LNCAP (cell line): ENCODE measurements at regions not wholly inside any gene's neighbourhood (a gene's known extent, or its start where the extent isn't known, plus 50 kb on each side); places are given as distances from the start of the nearest gene placed in this dataset.

Experiments
- TF ChIP-seq, protein P1 (sequence below): fragments of 450-650 bp; IDR thresholded peaks from 2 replicates; pipeline ENCODE4 v1.5.1; 2017; ENCODE audit warnings: mild to moderate bottlenecking

DNA sequence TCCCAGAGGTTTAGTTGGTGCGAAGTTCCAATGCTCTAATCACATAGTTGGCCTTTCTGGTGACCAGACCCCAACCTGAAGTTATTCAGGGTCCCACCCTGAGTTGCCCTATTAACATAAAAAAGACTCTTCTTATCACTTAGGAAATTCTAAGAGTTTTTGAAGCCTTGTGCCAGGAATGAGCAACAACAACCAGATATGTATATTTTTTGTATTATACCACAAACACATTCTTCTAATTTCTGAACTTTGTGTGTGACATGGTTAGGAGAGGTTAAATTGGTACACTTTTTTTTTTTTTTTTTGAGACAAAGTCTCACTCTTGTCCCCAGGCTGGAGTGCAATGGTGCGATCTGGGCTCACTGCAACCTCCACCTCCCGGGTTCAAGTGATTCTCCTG lies 320.4 kb upstream of the PDE3A start:
- TF ChIP-seq, protein P1, sequence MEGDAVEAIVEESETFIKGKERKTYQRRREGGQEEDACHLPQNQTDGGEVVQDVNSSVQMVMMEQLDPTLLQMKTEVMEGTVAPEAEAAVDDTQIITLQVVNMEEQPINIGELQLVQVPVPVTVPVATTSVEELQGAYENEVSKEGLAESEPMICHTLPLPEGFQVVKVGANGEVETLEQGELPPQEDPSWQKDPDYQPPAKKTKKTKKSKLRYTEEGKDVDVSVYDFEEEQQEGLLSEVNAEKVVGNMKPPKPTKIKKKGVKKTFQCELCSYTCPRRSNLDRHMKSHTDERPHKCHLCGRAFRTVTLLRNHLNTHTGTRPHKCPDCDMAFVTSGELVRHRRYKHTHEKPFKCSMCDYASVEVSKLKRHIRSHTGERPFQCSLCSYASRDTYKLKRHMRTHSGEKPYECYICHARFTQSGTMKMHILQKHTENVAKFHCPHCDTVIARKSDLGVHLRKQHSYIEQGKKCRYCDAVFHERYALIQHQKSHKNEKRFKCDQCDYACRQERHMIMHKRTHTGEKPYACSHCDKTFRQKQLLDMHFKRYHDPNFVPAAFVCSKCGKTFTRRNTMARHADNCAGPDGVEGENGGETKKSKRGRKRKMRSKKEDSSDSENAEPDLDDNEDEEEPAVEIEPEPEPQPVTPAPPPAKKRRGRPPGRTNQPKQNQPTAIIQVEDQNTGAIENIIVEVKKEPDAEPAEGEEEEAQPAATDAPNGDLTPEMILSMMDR = no peak

DNA sequence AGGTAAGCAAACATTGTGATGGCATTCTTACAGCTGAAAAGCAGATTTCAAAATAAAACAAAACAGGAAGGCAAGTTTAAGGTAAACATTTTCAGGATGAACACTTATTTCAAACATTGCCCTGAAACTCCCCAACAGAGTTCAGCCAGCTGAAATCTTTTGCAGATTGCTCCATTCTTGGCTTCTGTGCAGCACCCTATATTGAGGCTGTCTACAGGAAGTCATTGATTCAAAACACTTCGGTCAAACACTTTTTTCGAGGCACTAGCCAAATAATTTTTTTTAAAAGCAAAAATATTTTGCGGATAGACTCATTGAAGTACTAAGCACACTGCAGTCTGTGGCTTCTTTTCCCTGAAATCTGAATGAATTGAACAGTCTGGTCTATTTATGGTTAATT lies 318.1 kb upstream of the PDE3A start:
- TF ChIP-seq, protein P1 = no peak

DNA sequence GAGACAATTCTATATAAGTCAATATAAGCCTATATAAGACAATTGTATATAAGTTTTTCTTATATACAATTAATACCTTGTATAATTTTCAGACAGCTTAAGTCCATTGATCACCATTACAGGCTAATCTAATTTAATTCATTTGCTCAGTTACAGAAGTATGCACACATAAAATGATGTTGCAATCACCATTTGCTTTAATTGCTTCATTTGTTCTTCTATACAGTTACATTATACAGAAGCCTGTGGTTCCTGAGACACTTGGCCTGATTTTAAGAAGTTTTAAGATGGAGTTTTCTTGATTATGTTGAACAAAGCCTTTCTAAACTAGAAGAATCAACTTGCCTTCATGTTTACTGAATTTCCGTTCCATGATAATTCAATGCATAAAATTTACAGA lies 314.6 kb upstream of the PDE3A start:
- TF ChIP-seq, protein P1 = no peak

DNA sequence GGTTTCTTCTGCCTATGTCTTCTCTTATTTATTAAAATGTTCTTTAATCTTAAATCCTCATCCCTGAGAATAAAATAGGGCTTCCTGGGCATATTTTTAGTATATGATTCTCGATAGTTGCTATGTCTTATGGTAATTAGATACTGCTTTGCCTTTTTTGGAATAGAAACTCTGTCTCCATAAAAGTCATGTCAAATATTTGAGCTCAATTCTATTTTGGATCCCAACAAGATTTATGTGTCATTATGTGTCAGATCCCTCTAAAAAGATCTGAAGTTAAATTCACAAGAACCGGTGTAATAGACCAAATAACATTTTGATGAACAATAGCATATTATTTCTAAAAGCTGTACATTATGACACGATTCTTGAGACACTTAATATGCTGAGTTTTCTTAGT lies 312.5 kb upstream of the PDE3A start:
- TF ChIP-seq, protein P1 = no peak

DNA sequence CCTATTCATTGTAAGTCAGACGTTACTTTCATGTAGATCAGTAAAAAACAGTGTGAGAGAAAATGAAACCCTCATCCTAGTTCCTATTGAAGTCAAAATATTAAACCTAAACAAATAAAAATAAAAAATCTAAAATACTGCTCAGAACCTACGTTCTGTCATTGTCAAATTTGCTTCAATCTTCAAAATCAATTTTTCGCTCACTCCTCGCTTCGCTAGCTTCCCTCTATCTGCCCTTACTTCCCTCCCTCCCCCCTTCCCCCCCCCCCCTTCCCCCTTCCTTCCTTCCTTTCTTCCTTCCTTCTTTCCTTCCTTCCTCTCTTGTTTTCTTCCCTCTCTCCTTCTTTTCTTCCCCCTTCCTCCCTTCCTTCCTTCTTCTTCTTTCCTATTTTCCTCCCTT lies 310.9 kb upstream of the PDE3A start:
- TF ChIP-seq, protein P1 = no peak

DNA sequence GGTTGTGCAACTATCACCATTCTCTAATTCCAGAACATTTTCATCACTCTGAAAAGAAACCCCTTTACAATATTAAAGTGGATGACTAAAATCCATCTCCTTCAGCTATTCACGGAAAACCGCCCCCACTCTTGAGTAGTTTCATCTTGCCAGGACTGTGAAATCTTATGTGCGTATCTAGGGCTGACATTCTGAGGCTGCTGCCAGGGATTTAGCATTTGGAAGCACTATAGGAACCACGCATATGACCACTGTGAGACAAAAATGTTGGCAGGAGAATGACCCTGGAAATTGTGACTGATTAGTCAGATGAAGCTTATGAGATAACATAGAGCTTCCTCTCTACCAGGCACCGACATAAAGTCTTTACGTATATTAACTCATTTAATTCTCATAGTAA lies 305.2 kb upstream of the PDE3A start:
- TF ChIP-seq, protein P1 = no peak

DNA sequence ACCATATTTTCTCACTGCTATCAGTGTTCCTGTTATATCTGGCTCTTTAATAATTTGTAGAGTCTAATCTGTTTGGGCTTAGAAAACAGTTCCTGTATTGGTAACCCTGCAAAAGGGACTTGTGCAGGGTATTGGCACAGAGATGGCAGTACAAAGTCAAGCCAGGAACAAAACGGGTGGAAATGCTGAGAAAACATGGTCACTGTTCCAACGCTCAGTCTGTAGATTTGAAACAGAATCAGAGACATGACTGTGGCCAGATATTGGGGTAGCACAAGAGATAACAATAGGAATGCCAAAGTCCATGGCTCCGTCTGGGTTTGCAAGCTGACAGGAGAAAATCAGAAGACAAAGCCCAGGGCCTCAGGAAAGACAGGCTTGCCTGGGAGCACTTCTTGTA lies 290.7 kb upstream of the PDE3A start:
- TF ChIP-seq, protein P1 = no peak

DNA sequence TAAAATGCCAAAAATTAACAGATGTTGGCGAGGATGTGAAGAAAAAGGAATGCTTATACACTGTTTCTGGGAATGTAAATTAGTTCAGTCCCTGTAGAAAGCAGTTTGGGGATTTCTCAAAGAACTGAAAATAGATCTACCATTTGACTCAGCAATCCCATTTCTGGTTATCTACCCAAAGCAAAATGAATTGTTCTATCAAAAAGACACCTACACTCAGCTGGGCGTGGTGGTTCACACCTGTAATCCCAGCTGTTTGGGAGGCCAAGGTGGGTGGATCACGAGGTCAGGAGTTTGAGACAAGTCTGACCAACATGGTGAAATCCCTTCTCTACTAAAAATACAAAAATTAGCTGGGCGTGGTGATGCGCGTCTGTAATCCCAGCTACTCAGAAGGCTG lies 279.3 kb upstream of the PDE3A start:
- TF ChIP-seq, protein P1 = no peak
